ENCODE measurements at regions not wholly inside any gene's neighbourhood (a gene's known extent, or its start where the extent isn't known, plus 50 kb on each side); places are given as distances from the start of the nearest gene placed in this dataset.

- H3K27ac ChIP-seq: no peak overlapping the region
- no peak overlapping the region for H3K4me3 ChIP-seq
- TF ChIP-seq FOXP2 (optimal IDR thresholded peaks at IDR 0.05; ENCODE audit: control extremely low read depth, extremely low read length, insufficient read depth) (no peak), POLR2AphosphoS5 (IDR thresholded peaks at IDR 0.05; ENCODE audit: borderline replicate concordance, low read depth, low read length) (no peak), EZH2 (IDR thresholded peaks at IDR 0.05) (no peak)
- no peaks in the 10 kb centered on the region for H3K36me3 ChIP-seq (ENCODE audit: insufficient read depth, low read length)
- no peak for DNase-seq (ENCODE audit: low read depth, low spot score)
- H3K9ac ChIP-seq (ENCODE audit: insufficient read length): no peak overlapping the region
- no peaks in the 10 kb centered on the region for H3K9me3 ChIP-seq (ENCODE audit: low read depth, low read length)
Observed at GRCh38 chr9:119095072-119095471, 274.2 kb downstream of the BRINP1 start.

GRCh38 chr9:119101048-119101447 lies 268.2 kb downstream of the BRINP1 start:
- no peak overlapping the region for H3K27ac ChIP-seq
- H3K9me3 ChIP-seq (ENCODE audit: low read depth, low read length): no peaks in the 10 kb centered on the region
- DNase-seq (ENCODE audit: low read depth, low spot score): no peak
- no peak overlapping the region for H3K9ac ChIP-seq (ENCODE audit: insufficient read length)
- no peaks in the 10 kb centered on the region for H3K36me3 ChIP-seq (ENCODE audit: insufficient read depth, low read length)
- H3K4me3 ChIP-seq: no peak overlapping the region
- TF ChIP-seq EZH2 (IDR thresholded peaks at IDR 0.05) (no peak), FOXP2 (optimal IDR thresholded peaks at IDR 0.05; ENCODE audit: control extremely low read depth, extremely low read length, insufficient read depth) (no peak)

GRCh38 chr9:119114681-119115080 lies 254.6 kb downstream of the BRINP1 start:
- DNase-seq (ENCODE audit: low read depth, low spot score): no peak
- Histone ChIP-seq H3K4me3 (no peak overlapping the region), H3K27ac (no peak overlapping the region), H3K36me3 (ENCODE audit: insufficient read depth, low read length) (no peaks in the 10 kb centered on the region), H3K9me3 (ENCODE audit: low read depth, low read length) (no peaks in the 10 kb centered on the region), H3K9ac (ENCODE audit: insufficient read length) (no peak overlapping the region)
- no peak for TF ChIP-seq POLR2AphosphoS5 (IDR thresholded peaks at IDR 0.05; ENCODE audit: borderline replicate concordance, low read depth, low read length)
- no peak for TF ChIP-seq EZH2 (IDR thresholded peaks at IDR 0.05)
- no peak for TF ChIP-seq FOXP2 (optimal IDR thresholded peaks at IDR 0.05; ENCODE audit: control extremely low read depth, extremely low read length, insufficient read depth)

Data from SK-N-MC (cell line).